T-helper 1 cell treated with Interleukin-12 subunit alpha and Interleukin-12 subunit beta and Interleukin-4 antibody, amounts not matched to agents 30 ng/mL and 1 ng/mL, for 36 hours (primary cell): ENCODE measurements at regions not wholly inside any gene's neighbourhood (a gene's known extent, or its start where the extent isn't known, plus 50 kb on each side); places are given as distances from the start of the nearest gene placed in this dataset.

Source experiments
- intact Hi-C: fragments of 100-400 bp; cut with micrococcal nuclease; formaldehyde crosslinking; loops from one replicate; pipeline ENCODE4 v1.15.1; 2024

DNA sequence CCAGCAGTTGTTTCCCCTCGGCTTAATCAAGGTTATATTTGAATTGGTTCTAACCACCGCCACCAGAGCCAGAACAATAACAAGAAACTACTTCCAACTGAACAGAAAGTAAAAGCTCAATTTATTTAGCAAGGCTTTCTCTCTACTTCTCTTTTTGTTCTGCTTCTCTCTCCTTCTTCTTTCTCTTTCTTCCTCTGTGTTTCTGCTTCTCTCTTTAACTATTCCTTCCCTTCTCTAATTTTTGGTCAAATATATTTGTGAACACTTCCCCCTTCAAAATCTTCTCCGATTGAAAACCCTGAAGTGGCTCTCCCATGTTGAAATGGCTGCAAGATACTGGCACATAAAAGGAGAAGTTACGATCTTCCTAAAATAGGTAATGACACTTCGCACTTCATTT lies 1195.9 kb upstream of the PRKX start:
- intact Hi-C loops: no loop called here

DNA sequence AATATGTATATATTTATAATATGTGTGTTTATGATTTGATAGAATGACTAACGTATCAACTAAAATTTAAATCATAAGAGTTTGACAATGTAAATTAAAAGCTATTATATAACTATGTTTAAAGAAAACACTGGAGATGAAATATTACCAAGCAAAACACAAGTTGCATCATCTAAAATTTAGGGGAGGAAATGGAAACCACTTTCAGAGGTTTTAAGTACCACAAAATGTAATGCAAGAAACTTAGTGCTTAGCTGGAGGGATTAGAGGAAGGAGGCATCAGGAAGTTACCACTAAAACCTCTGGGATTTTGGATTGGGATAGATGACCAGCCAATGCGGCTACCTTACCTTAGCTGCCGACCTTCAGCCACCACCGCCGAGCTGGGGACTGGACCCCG lies 1192.1 kb upstream of the PRKX start:
- intact Hi-C loops: no loop called here

DNA sequence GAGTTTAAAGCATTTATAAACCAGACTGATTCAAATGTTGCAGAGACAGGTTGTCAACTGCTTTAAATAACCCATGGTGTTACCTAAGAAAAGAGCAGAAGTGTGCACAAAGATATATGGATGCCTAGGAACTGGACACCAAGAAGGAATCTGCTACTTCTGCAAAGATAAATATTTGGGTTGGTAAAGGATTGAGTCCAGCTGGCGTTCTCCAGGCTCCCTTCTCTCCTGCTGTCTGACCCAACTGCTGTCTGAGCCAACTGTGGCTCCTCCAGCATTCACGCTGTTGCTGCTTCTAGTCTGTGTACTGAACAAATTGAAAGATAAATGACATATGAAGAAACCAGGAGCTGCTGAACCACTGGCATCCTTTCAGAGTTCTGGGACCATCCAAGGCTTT lies 1167.8 kb upstream of the PRKX start:
- intact Hi-C loops: no loop called here

DNA sequence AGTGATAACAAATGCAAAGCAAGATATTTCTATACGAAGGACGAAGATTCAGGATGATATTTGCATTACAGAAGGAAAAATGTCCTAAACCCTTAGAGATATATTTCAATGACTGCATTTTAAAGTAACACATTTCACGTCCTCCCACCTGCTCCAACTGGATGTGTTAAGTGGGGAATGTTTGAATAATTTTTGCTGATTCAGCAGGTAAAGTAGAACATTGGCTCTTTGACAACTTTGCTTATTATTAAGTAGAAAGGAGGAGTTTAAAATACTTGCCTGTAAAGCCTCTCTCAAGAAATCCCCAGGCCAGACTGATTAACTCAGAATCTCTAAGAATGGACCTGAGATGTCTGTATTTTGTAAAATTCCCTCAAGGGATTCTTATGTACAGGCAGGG lies 1165.2 kb upstream of the PRKX start:
- intact Hi-C loops: no loop called here

DNA sequence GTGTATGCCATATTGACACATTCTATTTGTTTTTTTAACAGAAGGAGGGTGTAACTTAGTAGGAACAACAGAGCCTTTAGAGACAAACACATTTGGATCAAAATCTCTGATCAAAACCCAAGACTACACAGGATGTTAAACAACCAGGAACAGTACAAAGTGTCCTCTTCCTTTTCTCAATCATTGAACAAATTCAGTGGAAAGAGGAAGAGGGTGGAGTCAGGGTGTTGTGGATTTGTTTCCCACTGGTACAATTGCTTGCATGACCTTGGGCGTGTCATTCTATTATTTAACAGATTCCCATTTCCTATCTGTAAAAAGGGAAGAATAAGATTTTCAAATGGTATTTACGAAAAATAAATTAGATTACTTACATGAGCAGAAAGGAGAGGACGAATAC lies 1162.8 kb upstream of the PRKX start:
- intact Hi-C loops: no loop called here

DNA sequence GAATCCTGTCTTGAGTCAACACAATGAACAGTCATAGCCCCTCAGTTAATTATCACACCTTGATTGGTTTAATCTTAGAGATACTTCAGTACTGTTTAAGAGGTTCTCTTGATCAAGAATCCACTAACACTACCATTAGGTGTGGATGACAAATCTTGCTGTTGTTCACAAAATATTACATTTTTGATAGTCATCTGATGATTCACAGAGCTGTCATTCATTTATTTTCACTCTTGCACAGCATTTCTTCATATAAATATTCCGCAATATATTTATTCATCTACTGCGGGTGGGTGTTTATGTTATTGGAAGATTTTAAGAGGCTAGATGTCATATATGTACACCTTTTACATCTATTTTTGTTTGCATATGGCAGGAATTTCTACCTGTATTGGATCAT lies 1138.1 kb upstream of the PRKX start:
- intact Hi-C loops: no loop called here

DNA sequence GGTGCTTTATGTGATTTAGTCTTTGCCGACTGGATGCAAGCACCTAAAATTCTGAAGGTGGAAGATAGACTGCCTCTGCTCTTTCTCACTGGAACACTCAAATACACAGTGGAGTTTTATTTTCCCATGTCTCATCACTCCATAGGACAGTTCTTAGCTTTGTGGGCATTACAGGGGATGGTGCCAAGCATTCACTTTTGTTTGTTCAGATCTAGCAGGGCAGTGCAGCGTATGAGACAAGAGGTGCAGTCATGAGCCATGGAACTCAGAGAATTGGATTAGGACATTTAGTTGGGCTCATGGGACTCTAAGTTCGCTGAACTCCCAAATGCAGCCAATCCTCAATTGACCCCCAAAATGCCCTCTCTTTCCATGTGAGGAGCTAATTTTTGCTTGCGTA lies 1136.9 kb upstream of the PRKX start:
- intact Hi-C loops: no loop called here

DNA sequence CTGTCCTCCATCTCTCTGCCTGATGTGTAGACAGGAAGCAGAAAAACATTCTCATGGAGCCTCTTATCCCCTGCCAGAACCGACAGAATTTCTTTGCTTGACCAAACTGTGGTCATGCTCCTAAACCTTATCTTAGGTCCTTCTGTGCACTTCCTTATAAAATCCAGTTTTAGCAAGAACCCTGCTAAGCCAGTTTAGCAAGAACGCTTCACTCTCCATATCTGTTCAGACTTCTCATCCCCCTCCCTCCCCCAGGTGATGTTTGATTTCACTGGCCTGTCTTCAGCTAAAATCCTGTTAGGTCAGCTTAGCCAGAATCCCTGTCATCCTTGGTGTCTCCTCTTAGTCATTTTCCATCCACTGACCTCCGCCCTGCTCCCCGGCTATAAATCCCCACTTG lies 1130.9 kb upstream of the PRKX start:
- intact Hi-C loops: no loop called here

DNA sequence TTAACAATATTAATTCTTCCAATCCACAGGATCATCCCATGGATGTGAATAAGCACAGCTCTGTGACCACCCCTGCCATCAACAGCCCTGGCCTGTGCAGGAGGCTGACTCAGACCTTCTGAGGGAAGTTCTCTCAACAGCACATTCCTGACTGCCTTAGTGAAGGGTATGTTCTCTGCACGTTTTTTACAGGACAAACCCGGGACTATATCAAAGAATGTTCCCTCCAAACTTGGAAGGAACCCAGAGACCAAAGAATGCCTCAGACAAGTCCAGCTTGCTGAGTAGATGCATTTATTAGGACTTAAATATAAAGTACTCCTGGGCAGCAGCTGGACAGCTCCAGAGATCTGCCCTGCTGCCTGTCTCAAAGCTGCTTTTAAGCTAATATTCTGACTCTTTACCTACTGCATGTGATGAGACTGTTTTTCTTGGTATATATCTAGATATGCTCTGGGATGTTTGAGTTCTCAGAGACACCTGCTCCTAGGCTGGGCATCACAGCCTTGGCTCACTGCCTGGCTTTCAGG lies 1127.8 kb upstream of the PRKX start:
- intact Hi-C loops: no loop called here

DNA sequence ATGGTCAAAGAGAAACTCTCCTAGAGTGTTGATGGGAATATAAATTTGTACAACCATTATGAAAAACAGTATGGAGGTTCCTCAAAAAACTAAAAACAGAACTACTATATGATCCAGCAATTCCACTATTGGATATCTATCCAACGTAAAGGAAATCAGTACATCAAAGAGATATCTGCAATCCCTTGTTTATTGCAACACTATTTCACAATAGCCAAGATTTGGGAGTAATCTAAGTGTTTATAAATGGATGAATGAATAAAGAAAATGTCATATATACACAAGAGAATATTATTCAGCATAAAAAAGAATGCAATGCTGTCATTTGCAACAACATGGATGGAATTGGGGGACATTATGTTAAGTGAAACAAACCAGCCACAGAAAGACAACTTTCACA lies 1118.1 kb upstream of the PRKX start:
- intact Hi-C loops: no loop called here

DNA sequence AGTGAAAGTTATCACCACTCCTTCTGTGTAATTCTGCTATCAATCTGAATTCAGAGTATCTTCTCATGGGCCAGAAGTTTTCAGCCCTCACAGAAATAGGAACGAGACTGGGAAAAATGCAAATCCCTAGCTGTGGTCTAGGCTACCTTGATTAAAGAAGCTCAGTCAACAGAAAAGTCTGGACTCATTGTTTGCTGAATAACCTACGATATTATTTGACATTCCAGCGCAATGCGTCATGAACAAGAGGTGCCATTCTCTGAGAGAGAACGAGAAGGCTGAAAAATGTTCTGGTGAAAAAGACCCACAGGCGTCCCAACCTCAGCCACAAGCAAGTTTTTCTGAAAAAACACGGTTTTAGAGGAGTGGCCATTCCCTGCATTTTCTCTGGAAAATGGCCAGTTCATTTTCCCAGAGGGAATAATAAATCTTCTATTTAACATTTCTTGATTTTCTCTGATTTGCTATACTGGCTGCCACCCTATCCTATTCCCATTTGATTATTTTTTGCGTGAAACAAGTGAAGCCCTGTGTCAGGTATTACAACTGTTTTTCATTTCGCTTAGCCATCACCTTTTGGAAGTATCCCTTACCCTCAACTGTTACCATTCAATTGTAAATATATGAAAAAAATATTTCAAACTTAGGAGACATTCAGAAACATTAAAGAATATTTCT lies 1117.6 kb upstream of the PRKX start:
- intact Hi-C loops: no loop called here

DNA sequence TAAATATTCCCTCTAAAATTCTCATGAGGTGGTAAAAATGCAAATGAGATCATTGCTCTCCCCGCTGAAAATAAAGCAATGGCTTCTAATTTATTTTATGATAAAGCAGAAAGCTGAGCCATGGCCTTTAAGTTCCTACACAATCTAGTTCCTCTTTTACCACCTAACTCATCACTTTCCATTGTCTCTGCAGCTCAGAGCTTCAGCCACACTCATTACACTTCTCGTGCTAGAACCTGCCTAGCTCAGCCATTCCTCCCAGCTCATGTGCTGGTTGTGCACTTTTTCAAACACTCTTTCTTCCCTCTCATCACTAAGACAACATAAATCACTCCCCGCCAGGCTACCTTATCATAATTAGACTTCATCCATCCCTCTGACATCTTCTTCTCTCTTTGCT lies 1112.1 kb upstream of the PRKX start:
- intact Hi-C loops: no loop called here

DNA sequence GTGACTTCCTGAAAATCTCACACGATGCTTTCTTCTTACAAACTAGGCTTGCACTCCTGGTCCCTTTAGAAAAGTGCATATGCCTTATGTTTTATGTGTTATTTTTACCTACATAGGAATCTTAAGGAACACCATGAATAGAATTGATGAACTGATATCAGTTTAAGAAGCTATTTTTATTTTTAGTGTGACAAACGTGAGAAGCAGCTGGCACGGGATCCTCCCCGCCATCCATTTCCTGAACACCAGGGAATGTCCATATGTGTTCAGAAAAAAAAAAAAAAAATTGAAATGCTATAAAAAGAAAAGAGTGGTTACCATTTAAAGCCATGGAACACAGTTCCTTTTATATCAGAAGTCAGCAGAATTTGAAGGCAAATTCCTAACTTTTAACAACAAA lies 1096.1 kb upstream of the PRKX start:
- intact Hi-C loops: no loop called here

DNA sequence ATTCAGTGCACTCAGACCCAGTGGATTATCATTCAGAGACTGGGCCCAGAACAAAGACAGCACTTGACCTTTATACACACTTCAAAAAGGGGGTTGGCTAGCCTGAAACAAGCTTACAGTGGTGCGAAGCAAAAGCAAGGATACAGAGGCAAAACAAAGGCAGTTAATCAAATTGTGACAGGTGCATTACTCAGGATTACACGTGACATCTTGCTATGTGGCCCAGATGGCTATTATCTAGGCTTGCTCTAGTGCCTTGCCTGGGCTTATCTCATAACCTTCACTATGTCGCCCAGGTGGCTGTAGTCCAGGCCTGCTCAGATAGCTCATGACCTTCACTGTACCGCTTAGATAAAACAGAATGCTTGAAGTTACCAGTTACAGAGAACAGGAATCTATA lies 1092.1 kb upstream of the PRKX start:
- intact Hi-C loops: no loop called here

DNA sequence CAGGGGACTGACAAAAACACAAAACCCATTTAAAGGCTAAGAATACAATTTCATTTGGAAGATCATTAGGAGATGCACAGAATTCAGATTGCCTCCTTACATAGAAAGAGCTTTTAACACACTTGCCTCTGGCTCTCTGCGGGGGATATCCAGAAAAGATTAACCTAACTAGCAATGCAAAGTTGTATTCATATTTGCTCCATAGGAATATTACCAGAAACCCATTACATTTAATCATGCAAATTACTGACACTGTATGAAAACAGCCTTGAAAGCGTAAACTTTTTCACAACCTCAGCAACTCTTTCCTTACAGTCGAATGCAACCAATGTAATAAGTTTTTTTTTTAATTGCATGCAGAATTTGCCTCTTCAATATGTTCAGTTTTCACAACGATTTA lies 1087.3 kb upstream of the PRKX start:
- intact Hi-C loops: no loop called here

DNA sequence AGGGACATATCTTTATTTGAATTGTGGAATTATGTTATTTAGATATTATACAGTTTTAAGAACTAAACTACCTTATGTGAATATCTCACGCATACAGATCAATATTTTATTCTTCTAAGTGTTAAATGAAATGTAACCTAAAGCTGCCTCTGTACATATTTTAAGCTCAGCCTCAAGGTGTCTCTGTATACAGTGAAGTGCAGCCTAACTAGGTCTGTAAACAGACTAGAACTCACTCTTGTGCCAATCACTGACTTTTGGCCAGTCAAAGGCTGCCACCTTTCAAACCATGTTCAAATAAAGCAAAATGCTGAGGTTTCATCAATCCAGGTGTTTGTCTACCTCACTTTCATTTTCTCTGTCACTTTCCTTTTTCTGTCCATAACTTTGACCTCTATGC lies 1074.5 kb upstream of the PRKX start:
- intact Hi-C loops: no loop called here

DNA sequence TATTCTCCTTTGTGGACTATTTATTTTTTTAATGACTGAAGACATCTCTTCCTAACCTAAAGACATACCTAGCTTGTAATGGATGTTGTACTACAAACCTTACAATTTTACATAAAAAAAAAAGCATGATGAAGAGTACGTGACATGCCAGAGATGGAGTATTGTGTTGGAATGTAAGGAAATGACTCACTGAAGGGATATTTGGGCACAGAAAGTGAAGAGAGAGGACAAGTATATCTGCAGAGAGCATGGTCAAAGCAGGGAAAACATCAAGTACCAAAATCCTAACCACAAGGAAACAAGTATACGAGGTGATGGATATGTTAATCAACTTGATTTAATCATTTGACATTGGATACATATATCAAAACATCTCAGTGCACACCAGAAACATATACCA lies 1051.4 kb upstream of the PRKX start:
- intact Hi-C loops: no loop called here

DNA sequence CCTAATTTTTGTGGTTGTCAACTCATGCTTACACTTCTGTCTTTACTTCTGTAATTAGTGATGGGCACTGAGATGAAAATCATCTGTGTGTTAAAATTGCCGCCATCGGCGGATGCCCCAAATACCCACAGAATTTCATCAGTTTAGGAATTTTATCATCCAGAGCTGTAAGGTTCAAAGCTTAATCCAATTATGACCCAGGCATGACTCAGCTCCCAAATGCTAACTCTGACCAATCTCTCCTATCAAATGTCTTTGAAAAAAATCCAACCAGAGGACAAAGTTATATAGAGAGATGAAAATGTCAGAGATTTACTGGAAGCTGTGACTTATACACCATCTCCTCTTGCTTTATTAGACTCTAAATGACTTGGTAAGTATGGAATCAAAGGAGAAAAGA lies 1048.7 kb upstream of the PRKX start:
- intact Hi-C loops: no loop called here

DNA sequence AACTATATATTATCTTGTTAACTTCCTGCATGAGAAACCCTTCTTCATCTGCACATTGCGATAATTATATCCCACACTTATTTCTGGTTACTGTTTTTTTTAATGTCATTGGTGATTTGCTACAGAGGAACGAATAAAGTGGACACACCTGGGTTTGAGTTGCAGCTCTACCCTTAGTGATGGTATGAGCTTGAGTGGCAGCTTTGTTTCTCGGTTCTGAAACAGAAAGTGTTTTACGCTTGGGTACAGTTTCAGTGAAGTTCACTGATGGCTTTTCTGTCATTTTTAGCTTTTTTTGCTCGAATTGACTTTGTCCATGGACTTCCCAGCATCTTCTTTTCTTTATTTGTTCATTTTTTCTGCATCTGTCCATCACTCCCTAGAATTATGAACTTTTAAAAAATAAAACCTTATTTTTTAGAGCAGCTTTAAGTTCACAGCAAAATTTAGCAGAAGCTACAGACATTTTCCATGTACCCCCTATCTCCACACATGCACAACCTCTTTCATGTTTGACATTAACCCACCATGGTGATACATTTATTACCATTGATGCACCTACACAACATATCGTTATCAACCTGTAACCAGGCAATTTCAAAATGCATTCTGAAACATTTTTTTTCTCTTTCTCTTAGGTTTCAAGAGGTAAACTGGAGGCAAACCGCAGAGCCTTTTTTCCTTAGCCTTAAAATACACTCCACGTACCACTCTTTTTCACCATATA lies 1041.6 kb upstream of the PRKX start:
- intact Hi-C loops: no loop called here

DNA sequence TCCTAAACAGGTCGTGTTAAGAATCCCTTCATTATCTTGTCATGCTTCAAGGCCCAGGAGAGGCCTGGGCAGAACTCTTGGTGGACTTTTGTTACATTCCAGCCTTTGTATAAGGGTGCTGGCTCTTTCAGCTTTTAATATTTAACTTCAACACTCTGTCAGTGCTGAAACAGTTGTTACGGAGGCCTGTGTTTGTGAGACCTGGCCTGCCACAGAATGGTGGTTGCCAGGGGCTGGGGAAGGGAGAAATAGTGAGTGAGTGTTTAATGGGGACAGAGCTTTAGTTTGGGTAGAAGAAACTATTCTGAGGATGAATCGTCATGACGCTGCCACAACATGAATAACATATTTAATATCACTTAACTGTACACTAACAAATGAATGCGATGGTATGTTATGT lies 1027.6 kb upstream of the PRKX start:
- intact Hi-C loops: no loop called here

DNA sequence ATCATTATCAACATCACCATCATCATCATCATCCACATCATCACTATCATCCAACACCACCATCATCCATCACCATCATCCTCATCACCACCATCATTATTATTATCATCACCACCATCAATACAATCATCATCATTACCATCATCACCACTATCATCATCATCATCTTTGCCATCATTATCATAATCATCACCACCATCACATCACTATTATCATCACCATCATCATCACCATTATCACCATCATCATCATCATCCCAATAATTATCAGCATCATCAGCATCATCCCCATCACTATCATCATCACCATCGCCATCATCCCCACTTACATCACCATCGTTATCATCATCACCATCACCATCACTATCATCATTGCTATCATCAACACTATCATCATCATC lies 1021.9 kb upstream of the PRKX start:
- intact Hi-C loops: no loop called here

DNA sequence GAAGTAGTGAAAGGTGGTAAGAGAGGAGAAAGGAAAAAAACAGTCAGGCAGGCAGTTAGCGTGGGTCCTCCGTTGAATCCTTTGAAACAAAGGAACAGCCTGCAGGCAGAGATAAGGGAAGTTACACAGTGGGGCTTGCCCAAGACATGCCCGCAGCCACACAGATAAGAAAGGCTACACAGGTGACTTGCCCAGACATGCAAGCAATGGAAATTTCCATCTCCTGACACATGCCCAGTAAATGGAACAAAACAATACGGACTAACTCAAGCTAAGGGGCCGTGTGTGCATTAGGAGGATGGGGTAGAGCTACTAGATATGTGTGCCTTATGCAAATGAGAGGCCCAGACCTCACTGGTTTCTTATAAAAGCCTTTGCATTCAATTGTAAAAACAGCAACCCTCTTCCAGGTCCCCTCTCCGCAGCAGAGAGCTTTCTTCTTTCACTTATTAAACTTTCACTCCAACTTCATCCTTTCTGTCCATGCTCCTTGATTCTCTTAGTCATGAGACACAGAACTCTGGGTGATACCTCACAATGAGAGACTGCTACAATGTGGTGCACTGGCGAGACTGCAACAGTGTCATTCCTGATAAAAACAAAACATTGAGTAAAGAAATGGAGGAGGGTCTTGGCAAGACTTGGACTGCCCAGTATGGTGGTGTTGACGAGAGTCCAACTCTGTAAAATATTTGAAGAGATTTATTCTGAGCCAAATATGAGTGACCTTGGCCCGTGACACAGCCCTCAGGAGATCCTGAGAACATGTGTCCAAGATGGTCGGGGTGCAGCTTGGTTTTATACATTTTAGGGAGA lies 997.4 kb upstream of the PRKX start:
- intact Hi-C loops: no loop called here
